IgD-negative memory B cell (primary cell): ENCODE measurements at regions not wholly inside any gene's neighbourhood (a gene's known extent, or its start where the extent isn't known, plus 50 kb on each side); places are given as distances from the start of the nearest gene placed in this dataset.

Source experiments
- H3K27ac Mint-ChIP-seq, 3 donors: one replicate each; pipeline ENCODE4 v1.8.0; 2020 to 2022; ENCODE audit warnings: mild to moderate bottlenecking in 3 of 3, mixed read lengths in 3 of 3, moderate library complexity in 1 of 3
- H3K27me3 Mint-ChIP-seq: one replicate; pipeline ENCODE4 v1.8.0; 2021; ENCODE audit warnings: mixed read lengths
- H3K36me3 Mint-ChIP-seq: one replicate; pipeline ENCODE4 v1.8.0; 2020; ENCODE audit warnings: mild to moderate bottlenecking, mixed read lengths
- H3K4me1 Mint-ChIP-seq, 3 donors: one replicate each; pipeline ENCODE4 v1.8.0; 2020 to 2022; ENCODE audit warnings: mixed read lengths in 3 of 3, mild to moderate bottlenecking in 1 of 3
- H3K4me3 Mint-ChIP-seq, 4 donors: one replicate each; pipeline ENCODE4 v1.8.0; 2020 to 2022; ENCODE audit warnings: mild to moderate bottlenecking in 4 of 4, mixed read lengths in 4 of 4, moderate library complexity in 3 of 4
- H3K9me3 Mint-ChIP-seq, 3 donors: one replicate each; pipeline ENCODE4 v1.8.0; 2020 to 2021; ENCODE audit warnings: mixed read lengths in 3 of 3, mild to moderate bottlenecking in 1 of 3

GRCh38 chr2:15764683-15765011, 173.0 kb downstream of the DDX1 start:
- Mint-ChIP-seq H3K27me3 (peaks cover 8% of the 10 kb centered on the region), H3K9me3 (peaks cover 0 to 5% (median 0%) of the 10 kb centered on the region in 3 donors), H3K27ac (no peak overlapping the region), H3K36me3 (no peaks in the 10 kb centered on the region), H3K4me1 (peaks cover 0 to 2% (median 0%) of the 10 kb centered on the region in 3 donors), H3K4me3 (no peak overlapping the region)

DNA sequence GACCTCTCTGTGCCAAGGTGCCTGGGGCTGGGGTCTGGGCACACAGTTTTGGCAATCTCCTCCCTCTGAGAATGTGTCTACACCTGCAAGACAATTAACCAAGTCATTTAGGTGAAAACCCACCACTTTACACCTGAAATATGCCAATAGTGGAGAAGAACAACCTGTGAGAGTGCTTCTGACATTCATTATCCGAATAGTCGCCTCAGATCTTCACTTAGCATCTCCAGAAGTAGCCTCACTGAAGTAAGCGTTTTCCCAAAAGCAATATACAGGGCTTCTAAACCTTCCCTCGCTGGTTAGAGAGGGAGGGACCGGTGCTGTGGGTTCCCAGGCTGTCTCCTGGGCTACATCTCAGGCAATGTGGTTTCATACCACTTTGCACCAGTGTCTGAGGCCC, 173.5 kb downstream of the DDX1 start:
- Mint-ChIP-seq H3K36me3 (no peaks in the 10 kb centered on the region), H3K9me3 (peaks cover 0 to 5% (median 0%) of the 10 kb centered on the region in 3 donors), H3K27ac (no peak overlapping the region), H3K27me3 (peaks cover 8% of the 10 kb centered on the region), H3K4me1 (peaks cover 0 to 2% (median 0%) of the 10 kb centered on the region in 3 donors), H3K4me3 (no peak overlapping the region)

- Mint-ChIP-seq H3K4me1 (peaks cover 0 to 2% (median 0%) of the 10 kb centered on the region in 3 donors), H3K27me3 (peaks cover 8% of the 10 kb centered on the region), H3K27ac (no peak overlapping the region), H3K36me3 (no peaks in the 10 kb centered on the region), H3K9me3 (peaks cover 0 to 5% (median 0%) of the 10 kb centered on the region in 3 donors), H3K4me3 (no peak overlapping the region)
Observed at GRCh38 chr2:15765686-15766302, 174.1 kb downstream of the DDX1 start.

GRCh38 chr2:15766303-15766861, 174.0 kb upstream of the MYCN start:
- peaks cover 8% of the 10 kb centered on the region for H3K27me3 Mint-ChIP-seq
- no peaks in the 10 kb centered on the region for H3K36me3 Mint-ChIP-seq
- no peak overlapping the region for H3K27ac Mint-ChIP-seq
- H3K4me1 Mint-ChIP-seq: peaks cover 0 to 2% (median 0%) of the 10 kb centered on the region in 3 donors
- H3K4me3 Mint-ChIP-seq: no peak overlapping the region
- peaks cover 0 to 5% (median 0%) of the 10 kb centered on the region in 3 donors for H3K9me3 Mint-ChIP-seq

GRCh38 chr2:15766911-15767597, 173.3 kb upstream of the MYCN start:
- peaks cover 0 to 5% (median 0%) of the 10 kb centered on the region in 3 donors for H3K9me3 Mint-ChIP-seq
- no peak overlapping the region for H3K4me3 Mint-ChIP-seq
- H3K4me1 Mint-ChIP-seq: peaks cover 0 to 2% (median 0%) of the 10 kb centered on the region in 3 donors
- peaks cover 8% of the 10 kb centered on the region for H3K27me3 Mint-ChIP-seq
- no peak overlapping the region for H3K27ac Mint-ChIP-seq
- H3K36me3 Mint-ChIP-seq: no peaks in the 10 kb centered on the region

DNA sequence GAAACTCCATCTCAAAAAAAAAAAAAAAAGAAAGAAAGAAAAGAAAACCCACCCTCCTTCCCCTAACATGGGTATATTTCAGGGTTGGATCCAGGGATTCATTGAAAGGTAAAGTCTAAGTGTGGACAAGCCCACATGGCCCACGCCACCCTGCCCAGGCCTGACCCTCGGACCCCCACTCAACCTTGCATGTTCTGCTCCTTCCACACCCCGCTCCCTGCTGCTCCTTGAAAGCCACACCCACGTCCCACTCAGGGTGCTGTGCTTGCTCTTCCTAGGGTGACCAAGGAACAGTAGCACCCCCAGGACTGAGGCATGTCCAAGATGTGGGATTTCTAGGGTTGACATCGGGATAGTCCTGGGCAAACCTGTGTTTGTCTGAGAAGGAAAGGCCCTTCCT, 172.7 kb upstream of the MYCN start:
- Mint-ChIP-seq H3K9me3 (peaks cover 0 to 5% (median 0%) of the 10 kb centered on the region in 3 donors), H3K4me3 (no peak overlapping the region), H3K4me1 (peaks cover 0 to 2% (median 0%) of the 10 kb centered on the region in 3 donors), H3K36me3 (no peaks in the 10 kb centered on the region), H3K27me3 (peaks cover 8% of the 10 kb centered on the region), H3K27ac (peak overlapping the region in 2 of 3 donors; percentile 10 to 57)

GRCh38 chr2:15768142-15768541, 172.2 kb upstream of the MYCN start:
- Mint-ChIP-seq H3K27me3 (peaks cover 8% of the 10 kb centered on the region), H3K27ac (peak overlapping the region in 1 of 3 donors; percentile 57), H3K9me3 (peaks cover 0 to 4% (median 0%) of the 10 kb centered on the region in 3 donors), H3K4me3 (no peak overlapping the region), H3K36me3 (no peaks in the 10 kb centered on the region), H3K4me1 (peaks cover 0 to 2% (median 0%) of the 10 kb centered on the region in 3 donors)

- no peak overlapping the region for H3K27ac Mint-ChIP-seq
- peaks cover 0 to 2% (median 0%) of the 10 kb centered on the region in 3 donors for H3K4me1 Mint-ChIP-seq
- H3K27me3 Mint-ChIP-seq: peaks cover 8% of the 10 kb centered on the region
- no peaks in the 10 kb centered on the region for H3K36me3 Mint-ChIP-seq
- no peak overlapping the region for H3K4me3 Mint-ChIP-seq
- peaks cover 0 to 2% (median 0%) of the 10 kb centered on the region in 3 donors for H3K9me3 Mint-ChIP-seq
Observed at GRCh38 chr2:15768615-15769014, 171.7 kb upstream of the MYCN start.

DNA sequence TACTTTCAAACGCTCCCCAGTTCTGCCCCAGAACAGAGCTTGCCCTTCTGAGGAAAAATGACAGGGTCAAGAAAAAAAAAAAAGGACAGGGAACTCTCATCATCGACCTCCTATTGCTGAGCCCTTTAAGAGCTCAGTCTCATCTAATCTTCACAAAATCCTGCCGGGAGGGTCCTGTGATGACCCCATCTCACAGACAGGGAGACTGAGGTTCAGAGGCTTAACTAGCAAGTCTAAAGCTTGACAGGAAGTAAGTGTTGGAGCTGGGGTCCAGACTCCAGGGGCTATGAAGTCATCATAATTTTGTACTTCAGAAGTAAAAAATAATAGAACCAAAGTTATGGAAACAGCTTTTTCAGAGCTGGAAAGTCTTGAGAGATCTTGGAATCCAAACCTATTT, 171.1 kb upstream of the MYCN start:
- Mint-ChIP-seq H3K4me1 (peaks cover 0 to 2% (median 0%) of the 10 kb centered on the region in 3 donors), H3K27me3 (peaks cover 8% of the 10 kb centered on the region), H3K27ac (no peak overlapping the region), H3K36me3 (no peaks in the 10 kb centered on the region), H3K9me3 (peaks cover 0 to 2% (median 0%) of the 10 kb centered on the region in 3 donors), H3K4me3 (no peak overlapping the region)

DNA sequence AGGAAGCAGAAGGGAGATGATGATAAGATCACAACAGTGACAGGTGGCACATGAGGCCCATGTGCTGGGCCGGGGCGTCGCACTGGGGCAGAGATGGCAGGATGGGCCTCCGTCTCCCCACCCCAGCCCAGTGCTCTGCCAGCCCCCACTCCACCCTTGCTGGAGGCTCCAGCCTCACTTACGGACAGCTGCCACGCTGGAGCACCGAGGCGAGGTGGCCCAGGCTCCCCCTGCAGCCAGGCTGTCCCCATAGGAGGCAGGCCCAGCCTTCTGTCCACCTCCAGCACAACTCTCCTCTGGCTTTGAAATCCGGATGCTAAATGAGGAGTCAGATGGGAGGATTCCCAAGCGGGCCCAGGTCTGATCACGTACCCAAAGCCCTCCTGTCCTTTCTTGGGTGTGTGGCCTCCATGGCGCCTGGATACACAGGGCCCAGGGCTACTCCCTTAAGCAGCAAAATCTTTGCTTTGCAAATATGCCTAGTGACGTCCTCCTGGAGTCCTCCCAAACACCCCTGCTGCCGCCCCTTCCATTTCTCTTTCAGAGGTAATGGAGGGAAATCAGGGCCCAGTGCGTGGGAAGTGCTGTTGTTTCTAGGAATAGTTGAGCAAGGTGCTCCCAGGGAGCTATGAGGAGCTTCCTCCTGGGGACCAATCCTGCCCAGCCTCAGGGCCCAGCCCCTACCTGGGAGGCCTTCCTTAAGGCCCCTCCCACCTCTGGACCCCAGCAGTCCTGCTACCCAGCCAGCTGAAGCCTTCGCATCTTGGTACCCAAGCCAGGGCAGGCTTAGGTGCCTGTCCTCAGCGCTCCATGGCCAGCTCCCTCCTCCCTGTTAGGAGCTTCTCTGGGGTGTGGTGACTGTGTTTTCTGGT, 170.4 kb upstream of the MYCN start:
- Mint-ChIP-seq H3K27ac (no peak overlapping the region), H3K4me3 (no peak overlapping the region), H3K9me3 (peaks cover 0 to 1% (median under 1%) of the 10 kb centered on the region in 3 donors), H3K4me1 (peaks cover 0 to 2% (median 0%) of the 10 kb centered on the region in 3 donors), H3K36me3 (no peaks in the 10 kb centered on the region), H3K27me3 (peaks cover 8% of the 10 kb centered on the region)

DNA sequence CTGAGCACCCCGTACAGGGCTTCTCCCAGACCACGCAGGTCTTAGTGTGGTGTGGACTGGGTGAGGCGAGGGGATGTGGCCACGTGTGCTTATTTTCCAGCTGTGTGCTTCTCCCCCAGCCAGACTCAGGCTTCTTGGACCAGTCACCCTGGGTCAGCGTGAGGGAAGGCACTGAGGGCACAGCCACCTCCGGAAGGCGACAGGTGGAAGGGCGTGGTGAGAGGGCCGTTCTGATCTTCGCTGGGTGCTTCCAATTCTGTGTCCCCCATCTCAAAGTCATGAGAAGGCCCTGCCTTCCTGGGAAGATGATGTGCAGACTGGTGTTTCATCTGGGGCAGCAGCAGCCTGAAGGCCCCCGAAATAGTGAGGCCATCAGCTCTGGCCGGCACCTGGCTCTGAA, 169.7 kb upstream of the MYCN start:
- H3K27me3 Mint-ChIP-seq: peaks cover 8% of the 10 kb centered on the region
- H3K4me3 Mint-ChIP-seq: no peak overlapping the region
- H3K27ac Mint-ChIP-seq: no peak overlapping the region
- peaks cover 0 to 2% (median 0%) of the 10 kb centered on the region in 3 donors for H3K4me1 Mint-ChIP-seq
- H3K36me3 Mint-ChIP-seq: no peaks in the 10 kb centered on the region
- peaks cover 0 to 1% (median 0%) of the 10 kb centered on the region in 3 donors for H3K9me3 Mint-ChIP-seq

DNA sequence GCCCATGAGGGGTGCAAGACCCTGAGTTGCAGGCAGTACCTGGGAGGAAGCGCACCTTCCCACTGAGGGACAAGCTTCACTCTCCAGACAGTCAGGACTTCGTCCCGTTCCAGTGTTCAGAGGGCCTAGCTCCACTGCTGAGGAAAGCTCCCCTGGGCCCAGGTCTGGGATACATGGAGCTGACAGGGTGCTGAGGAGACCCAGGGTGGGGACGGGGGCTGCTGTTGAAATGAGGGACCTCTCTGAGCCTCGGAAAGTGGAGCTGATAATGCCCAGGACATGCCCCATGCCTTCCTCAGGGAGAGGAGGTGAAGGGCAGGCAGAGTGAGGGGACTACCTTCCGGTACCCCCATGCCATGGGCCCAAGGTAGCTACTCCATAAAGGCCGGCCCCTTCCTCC, 169.2 kb upstream of the MYCN start:
- H3K36me3 Mint-ChIP-seq: no peaks in the 10 kb centered on the region
- peaks cover 0 to 1% (median 0%) of the 10 kb centered on the region in 3 donors for H3K9me3 Mint-ChIP-seq
- H3K4me3 Mint-ChIP-seq: no peak overlapping the region
- H3K4me1 Mint-ChIP-seq: peaks cover 0 to 2% (median 0%) of the 10 kb centered on the region in 3 donors
- no peak overlapping the region for H3K27ac Mint-ChIP-seq
- peaks cover 8% of the 10 kb centered on the region for H3K27me3 Mint-ChIP-seq

DNA sequence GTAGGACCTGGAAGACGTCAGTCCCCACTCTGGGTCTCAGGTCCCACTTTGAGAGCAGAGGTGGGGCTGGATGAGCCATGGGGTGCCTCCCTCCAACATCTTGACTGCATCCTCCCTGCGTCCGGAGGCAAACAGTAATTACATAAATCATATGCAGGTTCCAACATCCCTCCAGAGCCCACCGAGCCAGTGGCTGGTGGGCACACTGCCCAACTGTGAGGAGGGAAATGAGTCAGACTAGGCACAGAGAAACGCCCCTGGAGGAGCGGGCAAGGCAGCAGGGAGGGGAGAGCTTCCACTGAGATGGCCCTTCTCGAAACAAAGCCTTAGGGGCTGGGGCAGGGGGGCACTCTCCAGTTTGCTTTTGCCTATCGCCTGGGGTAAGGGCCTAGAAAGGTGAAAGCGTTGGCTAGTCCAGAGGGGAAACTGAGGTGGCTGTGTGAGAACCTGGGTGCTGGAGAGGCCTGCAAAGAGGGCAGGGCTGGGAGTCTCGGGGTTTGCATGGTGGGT, 168.2 kb upstream of the MYCN start:
- no peak overlapping the region for H3K27ac Mint-ChIP-seq
- H3K4me1 Mint-ChIP-seq: peaks cover 0 to 2% (median 0%) of the 10 kb centered on the region in 3 donors
- no peaks in the 10 kb centered on the region for H3K36me3 Mint-ChIP-seq
- H3K9me3 Mint-ChIP-seq: peaks cover 1 to 3% (median 2%) of the 10 kb centered on the region in 3 donors
- no peak overlapping the region for H3K4me3 Mint-ChIP-seq
- H3K27me3 Mint-ChIP-seq: peaks cover 5% of the 10 kb centered on the region

- no peak overlapping the region for H3K27ac Mint-ChIP-seq
Observed at GRCh38 chr2:15772681-15773080, 167.7 kb upstream of the MYCN start.

More at GRCh38 chr2:15772681-15773080, 167.7 kb upstream of the MYCN start:
- Mint-ChIP-seq H3K36me3 (no peaks in the 10 kb centered on the region), H3K4me3 (no peak overlapping the region), H3K9me3 (peaks cover 1 to 4% (median 2%) of the 10 kb centered on the region in 3 donors), H3K4me1 (peaks cover 0 to 2% (median 0%) of the 10 kb centered on the region in 3 donors), H3K27me3 (peaks cover 5% of the 10 kb centered on the region)
